ENCODE measurements at regions not wholly inside any gene's neighbourhood (a gene's known extent, or its start where the extent isn't known, plus 50 kb on each side); places are given as distances from the start of the nearest gene placed in this dataset.
"Not testable (repeated sequence)": the region's sequence is repeated elsewhere in the genome, so short reads cannot be mapped to it uniquely, and the experiment has no call there.

DNA sequence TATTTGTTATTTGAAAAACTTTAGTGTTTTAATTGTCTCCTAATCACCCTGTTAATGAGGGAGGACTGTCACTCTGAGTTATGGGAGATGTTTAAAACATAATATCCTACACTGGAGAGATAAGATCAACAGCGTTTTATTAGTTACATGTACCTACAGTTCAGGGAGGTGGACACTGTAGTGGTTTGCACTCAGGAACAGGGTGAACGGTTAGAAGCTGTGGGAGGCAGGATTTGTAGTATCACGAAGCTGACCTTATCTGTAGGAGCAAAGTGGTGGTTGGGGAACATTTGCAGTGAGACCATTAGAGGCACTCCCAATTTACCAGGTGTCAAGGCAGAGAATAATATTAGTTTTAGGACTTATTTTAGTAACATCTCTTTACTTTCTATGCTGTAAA lies 193.3 kb upstream of the KCND2 start:
- Histone ChIP-seq H3F3A (ENCODE audit: insufficient read depth, low read length, poor library complexity, severe bottlenecking) (no peaks in the 10 kb centered on the region), H4K20me1 (ENCODE audit: insufficient read depth) (no peaks in the 10 kb centered on the region), H3K27ac (ENCODE audit: low read length) (no peak overlapping the region), H3K36me3 (ENCODE audit: insufficient read depth, low read length) (no peaks in the 10 kb centered on the region), H3K27me3 (ENCODE audit: insufficient read depth, low read depth, low read length) (no peaks in the 10 kb centered on the region), H3K79me2 (replicated peaks; ENCODE audit: insufficient read depth, low read length) (no peaks in the 10 kb centered on the region), H3K9ac (ENCODE audit: low read length) (no peak overlapping the region), H3K9me2 (ENCODE audit: insufficient read depth, low read length) (no peaks in the 10 kb centered on the region), H3K4me2 (ENCODE audit: low read length) (no peak overlapping the region), H2AFZ (ENCODE audit: low read depth, low read length) (no peak overlapping the region), H3K9me3 (ENCODE audit: low read length) (no peaks in the 10 kb centered on the region), H3K4me3 (ENCODE audit: low read length) (no peak overlapping the region)
- TF ChIP-seq EZH2 (IDR thresholded peaks at IDR 0.05; ENCODE audit: borderline replicate concordance, insufficient read depth, low read length, poor library complexity, severe bottlenecking) (no peak), POLR2AphosphoS5 (IDR thresholded peaks at IDR 0.05) (no peak), TAF1 (IDR thresholded peaks at IDR 0.05; ENCODE audit: low read depth) (no peak), RAD21 (conservative IDR thresholded peaks at IDR 0.05) (no peak), SMC3 (conservative IDR thresholded peaks at IDR 0.05; ENCODE audit: poor library complexity) (no peak), EP300 (conservative IDR thresholded peaks at IDR 0.05; ENCODE audit: poor library complexity, severe bottlenecking) (no peak), MXI1 (conservative IDR thresholded peaks at IDR 0.05; ENCODE audit: poor library complexity, severe bottlenecking) (no peak)
- TF ChIP-seq, protein P1, sequence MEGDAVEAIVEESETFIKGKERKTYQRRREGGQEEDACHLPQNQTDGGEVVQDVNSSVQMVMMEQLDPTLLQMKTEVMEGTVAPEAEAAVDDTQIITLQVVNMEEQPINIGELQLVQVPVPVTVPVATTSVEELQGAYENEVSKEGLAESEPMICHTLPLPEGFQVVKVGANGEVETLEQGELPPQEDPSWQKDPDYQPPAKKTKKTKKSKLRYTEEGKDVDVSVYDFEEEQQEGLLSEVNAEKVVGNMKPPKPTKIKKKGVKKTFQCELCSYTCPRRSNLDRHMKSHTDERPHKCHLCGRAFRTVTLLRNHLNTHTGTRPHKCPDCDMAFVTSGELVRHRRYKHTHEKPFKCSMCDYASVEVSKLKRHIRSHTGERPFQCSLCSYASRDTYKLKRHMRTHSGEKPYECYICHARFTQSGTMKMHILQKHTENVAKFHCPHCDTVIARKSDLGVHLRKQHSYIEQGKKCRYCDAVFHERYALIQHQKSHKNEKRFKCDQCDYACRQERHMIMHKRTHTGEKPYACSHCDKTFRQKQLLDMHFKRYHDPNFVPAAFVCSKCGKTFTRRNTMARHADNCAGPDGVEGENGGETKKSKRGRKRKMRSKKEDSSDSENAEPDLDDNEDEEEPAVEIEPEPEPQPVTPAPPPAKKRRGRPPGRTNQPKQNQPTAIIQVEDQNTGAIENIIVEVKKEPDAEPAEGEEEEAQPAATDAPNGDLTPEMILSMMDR (IDR thresholded peaks at IDR 0.05; ENCODE audit: poor library complexity, severe bottlenecking) = no peak
- TF ChIP-seq, protein P2, sequence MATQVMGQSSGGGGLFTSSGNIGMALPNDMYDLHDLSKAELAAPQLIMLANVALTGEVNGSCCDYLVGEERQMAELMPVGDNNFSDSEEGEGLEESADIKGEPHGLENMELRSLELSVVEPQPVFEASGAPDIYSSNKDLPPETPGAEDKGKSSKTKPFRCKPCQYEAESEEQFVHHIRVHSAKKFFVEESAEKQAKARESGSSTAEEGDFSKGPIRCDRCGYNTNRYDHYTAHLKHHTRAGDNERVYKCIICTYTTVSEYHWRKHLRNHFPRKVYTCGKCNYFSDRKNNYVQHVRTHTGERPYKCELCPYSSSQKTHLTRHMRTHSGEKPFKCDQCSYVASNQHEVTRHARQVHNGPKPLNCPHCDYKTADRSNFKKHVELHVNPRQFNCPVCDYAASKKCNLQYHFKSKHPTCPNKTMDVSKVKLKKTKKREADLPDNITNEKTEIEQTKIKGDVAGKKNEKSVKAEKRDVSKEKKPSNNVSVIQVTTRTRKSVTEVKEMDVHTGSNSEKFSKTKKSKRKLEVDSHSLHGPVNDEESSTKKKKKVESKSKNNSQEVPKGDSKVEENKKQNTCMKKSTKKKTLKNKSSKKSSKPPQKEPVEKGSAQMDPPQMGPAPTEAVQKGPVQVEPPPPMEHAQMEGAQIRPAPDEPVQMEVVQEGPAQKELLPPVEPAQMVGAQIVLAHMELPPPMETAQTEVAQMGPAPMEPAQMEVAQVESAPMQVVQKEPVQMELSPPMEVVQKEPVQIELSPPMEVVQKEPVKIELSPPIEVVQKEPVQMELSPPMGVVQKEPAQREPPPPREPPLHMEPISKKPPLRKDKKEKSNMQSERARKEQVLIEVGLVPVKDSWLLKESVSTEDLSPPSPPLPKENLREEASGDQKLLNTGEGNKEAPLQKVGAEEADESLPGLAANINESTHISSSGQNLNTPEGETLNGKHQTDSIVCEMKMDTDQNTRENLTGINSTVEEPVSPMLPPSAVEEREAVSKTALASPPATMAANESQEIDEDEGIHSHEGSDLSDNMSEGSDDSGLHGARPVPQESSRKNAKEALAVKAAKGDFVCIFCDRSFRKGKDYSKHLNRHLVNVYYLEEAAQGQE (IDR thresholded peaks at IDR 0.05; ENCODE audit: borderline replicate concordance) = no peak

DNA sequence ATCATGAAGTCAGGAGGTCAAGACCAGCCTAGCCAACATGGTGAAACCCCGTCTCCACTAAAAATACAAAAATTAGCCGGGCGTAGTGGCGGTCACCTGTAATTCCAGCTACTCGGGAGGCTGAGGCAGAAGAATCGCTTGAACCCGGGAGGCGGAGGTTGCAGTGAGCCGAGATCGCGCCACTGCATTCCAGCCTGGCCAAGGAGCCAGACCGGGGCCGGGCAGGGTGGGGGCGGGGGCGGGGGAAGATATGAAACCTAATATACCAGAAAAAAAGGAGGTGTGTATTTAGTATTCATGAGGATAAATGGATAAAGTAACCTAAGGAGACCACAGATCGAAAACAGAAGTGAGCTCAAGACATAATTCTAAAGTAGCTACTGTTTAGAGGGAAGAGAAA lies 186.5 kb upstream of the KCND2 start:
- not testable (repeated sequence) for H3K9me3 ChIP-seq (ENCODE audit: low read length); H2AFZ ChIP-seq (ENCODE audit: low read depth, low read length); H3K9ac ChIP-seq (ENCODE audit: low read length); H3K4me2 ChIP-seq (ENCODE audit: low read length); H3K4me3 ChIP-seq (ENCODE audit: low read length); H3K36me3 ChIP-seq (ENCODE audit: insufficient read depth, low read length); H3K27me3 ChIP-seq (ENCODE audit: insufficient read depth, low read depth, low read length); H3K79me2 ChIP-seq (replicated peaks; ENCODE audit: insufficient read depth, low read length); H3K27ac ChIP-seq (ENCODE audit: low read length); H4K20me1 ChIP-seq (ENCODE audit: insufficient read depth); H3K9me2 ChIP-seq (ENCODE audit: insufficient read depth, low read length); H3F3A ChIP-seq (ENCODE audit: insufficient read depth, low read length, poor library complexity, severe bottlenecking)

DNA sequence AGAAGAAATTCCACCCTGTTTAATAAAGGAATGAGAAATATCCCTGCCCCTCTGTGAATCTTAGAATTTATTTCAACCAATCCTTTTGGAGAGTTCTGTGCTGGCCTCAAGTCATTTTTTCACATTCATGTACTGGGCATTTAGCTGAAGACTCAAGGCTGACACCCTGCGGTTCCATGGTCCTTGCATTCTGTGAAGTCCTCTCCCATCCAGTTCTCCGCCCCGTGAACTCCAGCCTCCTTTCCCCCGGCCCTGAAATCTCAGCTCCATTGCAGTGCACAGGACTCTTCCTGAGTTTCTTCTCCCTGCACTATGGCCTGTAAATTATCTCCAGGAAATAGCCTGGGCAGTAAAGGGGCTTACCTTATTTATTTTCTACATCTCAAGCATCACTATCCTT lies 183.0 kb upstream of the KCND2 start:
- Histone ChIP-seq H4K20me1 (ENCODE audit: insufficient read depth) (no peaks in the 10 kb centered on the region), H3K9me2 (ENCODE audit: insufficient read depth, low read length) (no peaks in the 10 kb centered on the region), H2AFZ (ENCODE audit: low read depth, low read length) (no peak overlapping the region), H3K9ac (ENCODE audit: low read length) (no peak overlapping the region), H3F3A (ENCODE audit: insufficient read depth, low read length, poor library complexity, severe bottlenecking) (no peaks in the 10 kb centered on the region), H3K4me2 (ENCODE audit: low read length) (no peak overlapping the region), H3K27ac (ENCODE audit: low read length) (no peak overlapping the region), H3K79me2 (replicated peaks; ENCODE audit: insufficient read depth, low read length) (no peaks in the 10 kb centered on the region), H3K9me3 (ENCODE audit: low read length) (no peaks in the 10 kb centered on the region), H3K36me3 (ENCODE audit: insufficient read depth, low read length) (no peaks in the 10 kb centered on the region), H3K27me3 (ENCODE audit: insufficient read depth, low read depth, low read length) (no peaks in the 10 kb centered on the region), H3K4me3 (ENCODE audit: low read length) (no peak overlapping the region)
- TF ChIP-seq RAD21 (conservative IDR thresholded peaks at IDR 0.05) (no peak), TAF1 (IDR thresholded peaks at IDR 0.05; ENCODE audit: low read depth) (no peak), POLR2AphosphoS5 (IDR thresholded peaks at IDR 0.05) (no peak), EP300 (conservative IDR thresholded peaks at IDR 0.05; ENCODE audit: poor library complexity, severe bottlenecking) (no peak), EZH2 (IDR thresholded peaks at IDR 0.05; ENCODE audit: borderline replicate concordance, insufficient read depth, low read length, poor library complexity, severe bottlenecking) (no peak), SMC3 (conservative IDR thresholded peaks at IDR 0.05; ENCODE audit: poor library complexity) (no peak), MXI1 (conservative IDR thresholded peaks at IDR 0.05; ENCODE audit: poor library complexity, severe bottlenecking) (no peak)
- TF ChIP-seq, protein P2 (IDR thresholded peaks at IDR 0.05; ENCODE audit: borderline replicate concordance) = no peak
- TF ChIP-seq, protein P1 (IDR thresholded peaks at IDR 0.05; ENCODE audit: poor library complexity, severe bottlenecking) = no peak

Data from neural cell (in vitro differentiated cells).